ENCODE measurements at regions not wholly inside any gene's neighbourhood (a gene's known extent, or its start where the extent isn't known, plus 50 kb on each side); places are given as distances from the start of the nearest gene placed in this dataset.

DNA sequence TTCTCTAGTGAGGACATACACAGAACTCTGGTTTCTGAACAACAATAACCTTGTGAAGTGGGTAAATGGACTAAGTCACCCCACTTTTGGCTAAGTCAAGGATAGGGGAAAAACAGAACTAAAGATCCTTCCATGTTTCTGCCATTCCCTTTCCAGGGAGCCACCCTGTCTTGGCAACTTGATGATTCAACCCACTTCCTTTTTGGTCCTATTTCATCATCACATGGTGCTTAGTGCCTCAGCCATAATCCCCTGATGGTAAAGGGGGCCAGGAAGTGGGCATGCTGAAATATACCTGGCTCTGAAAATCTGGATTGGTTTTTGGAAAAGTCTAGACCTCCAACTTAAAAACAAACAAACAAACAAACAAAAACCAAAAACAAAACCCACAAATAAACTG lies 206.4 kb upstream of the FOXD3 start:
- DNase-seq (ENCODE audit: low spot score) = no peak

GRCh38 chr1:63119575-63120155 lies 202.7 kb upstream of the FOXD3 start:
- no peak for DNase-seq (ENCODE audit: low spot score)

DNA sequence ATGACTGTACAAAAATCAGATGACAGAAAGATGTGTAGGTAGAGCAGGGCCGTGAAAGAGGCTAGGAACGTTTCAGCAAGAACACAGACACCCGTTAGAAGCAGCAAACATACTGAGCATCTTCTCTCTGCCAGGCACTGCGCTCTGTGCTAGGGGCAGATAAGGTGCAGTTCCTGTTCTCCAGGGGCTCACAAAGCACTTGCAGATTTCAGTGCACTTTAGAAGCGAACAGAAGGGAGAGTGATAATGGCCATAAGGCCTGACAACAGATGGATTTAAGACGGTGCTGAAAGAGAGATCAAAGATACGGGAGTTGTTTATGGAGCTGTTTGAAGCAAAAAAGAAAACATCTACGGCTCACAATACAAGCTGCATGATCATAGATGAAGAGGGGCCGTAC lies 200.3 kb upstream of the FOXD3 start:
- DNase-seq (ENCODE audit: low spot score) = peak; percentile 10

- peak; percentile 79 for DNase-seq (ENCODE audit: low spot score)
These were observed 197.6 kb upstream of the FOXD3 start for GRCh38 chr1:63124666-63125191.

DNA sequence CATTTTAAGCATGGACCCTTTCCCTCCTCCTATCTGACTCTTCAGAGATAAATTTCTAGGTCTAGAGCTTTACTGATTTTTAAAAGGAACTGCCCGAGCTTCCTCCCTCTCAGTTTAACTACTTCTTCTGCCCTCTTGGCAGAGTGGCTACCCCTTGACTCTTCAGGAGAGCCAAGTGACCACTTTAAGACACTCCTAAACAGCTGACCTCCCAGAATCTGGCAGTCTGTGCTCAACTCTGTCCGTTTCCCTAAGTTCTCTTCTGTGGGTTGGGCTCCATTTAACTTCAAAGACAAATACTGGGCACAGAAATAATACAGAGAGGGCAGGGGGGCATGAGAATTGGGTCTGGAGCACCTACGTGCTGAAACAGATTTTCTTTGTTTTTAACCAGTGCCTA lies 196.3 kb upstream of the FOXD3 start:
- DNase-seq (ENCODE audit: low spot score) = no peak

- DNase-seq (ENCODE audit: low spot score) = no peak
These were observed 195.0 kb upstream of the FOXD3 start for GRCh38 chr1:63127376-63127775.

DNA sequence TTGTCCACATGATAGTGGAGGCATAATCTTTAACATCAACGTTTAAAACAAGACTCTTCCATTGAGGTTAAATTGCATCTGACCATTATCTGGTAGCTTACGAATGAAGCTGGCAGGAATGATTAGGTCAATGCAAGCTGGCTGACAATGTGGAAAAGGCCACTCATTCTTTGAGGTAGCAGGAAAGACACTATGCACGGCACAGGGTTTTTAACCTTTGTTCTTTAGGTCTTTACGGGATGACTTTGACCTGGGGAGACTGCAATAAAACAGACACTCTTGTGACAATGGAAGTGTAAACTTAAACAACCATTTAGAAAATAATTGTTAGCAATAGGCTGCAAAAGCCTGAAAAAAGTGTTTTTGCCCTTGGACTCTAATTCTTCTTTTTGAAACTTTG lies 193.8 kb upstream of the FOXD3 start:
- no peak for DNase-seq (ENCODE audit: low spot score)

DNA sequence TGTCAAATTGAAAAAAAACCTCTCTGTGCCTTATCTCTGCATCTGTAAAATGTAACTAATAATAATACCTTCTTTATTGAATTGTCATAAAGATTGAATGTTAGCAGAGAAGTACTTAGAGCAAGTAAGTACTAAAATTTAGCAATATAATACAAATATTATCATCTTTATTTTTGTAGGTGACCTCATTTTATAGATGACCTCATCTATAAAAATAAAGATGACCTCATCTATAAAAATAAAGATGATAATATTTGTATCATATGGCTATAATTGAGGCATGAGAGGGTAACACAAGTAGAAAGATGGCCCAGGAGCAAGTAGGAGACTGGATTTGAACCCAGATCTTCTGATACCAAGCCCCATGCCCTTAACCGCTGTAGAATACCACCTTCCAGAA lies 193.2 kb upstream of the FOXD3 start:
- DNase-seq (ENCODE audit: low spot score) = no peak

GRCh38 chr1:63129855-63130254 lies 192.5 kb upstream of the FOXD3 start:
- DNase-seq (ENCODE audit: low spot score) = no peak

GRCh38 chr1:63134501-63135173 lies 187.7 kb upstream of the FOXD3 start:
- DNase-seq (ENCODE audit: low spot score) = peak; percentile 20

DNA sequence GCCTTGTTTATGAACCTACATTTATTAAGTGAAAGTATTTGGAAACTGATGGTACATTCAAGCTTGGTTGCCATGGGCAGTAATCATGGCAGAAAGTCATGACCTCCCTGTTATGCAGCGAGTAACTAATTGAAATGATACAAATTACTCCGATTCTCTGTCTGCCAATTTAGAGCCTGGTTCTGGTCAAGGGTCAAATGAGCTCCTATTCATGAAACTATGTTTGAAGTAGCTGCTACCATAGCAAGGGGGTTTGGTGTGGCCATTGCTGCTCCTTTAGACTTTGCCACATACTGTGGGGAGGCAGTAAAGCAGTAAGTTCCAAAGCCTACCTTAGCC lies 187.2 kb upstream of the FOXD3 start:
- DNase-seq (ENCODE audit: low spot score) = peak; percentile 18

DNA sequence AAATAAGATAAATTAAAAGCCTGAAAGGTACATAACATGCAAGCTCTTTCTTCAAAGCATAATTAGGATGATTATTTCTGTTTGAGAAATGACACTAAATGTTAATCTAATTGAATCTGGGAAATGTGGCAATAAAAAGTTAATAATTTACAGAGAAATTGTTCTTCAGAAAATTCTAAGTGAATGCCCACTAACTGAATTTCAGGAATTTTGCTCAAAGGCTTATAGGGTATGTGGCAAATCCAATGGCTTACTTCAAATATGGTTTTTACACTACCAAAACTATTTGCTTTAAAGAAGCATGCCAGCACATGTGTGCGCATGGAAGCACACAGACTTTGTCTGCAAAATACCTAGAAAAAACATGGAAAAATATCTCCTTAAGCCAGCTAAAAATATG lies 186.6 kb upstream of the FOXD3 start:
- DNase-seq (ENCODE audit: low spot score) = no peak

GRCh38 chr1:63142001-63142400 lies 180.4 kb upstream of the FOXD3 start:
- peak; percentile 5 for DNase-seq (ENCODE audit: low spot score)

GRCh38 chr1:63143482-63143881 lies 178.9 kb upstream of the FOXD3 start:
- no peak for DNase-seq (ENCODE audit: low spot score)

GRCh38 chr1:63147783-63148182 lies 174.6 kb upstream of the FOXD3 start:
- no peak for DNase-seq (ENCODE audit: low spot score)

DNA sequence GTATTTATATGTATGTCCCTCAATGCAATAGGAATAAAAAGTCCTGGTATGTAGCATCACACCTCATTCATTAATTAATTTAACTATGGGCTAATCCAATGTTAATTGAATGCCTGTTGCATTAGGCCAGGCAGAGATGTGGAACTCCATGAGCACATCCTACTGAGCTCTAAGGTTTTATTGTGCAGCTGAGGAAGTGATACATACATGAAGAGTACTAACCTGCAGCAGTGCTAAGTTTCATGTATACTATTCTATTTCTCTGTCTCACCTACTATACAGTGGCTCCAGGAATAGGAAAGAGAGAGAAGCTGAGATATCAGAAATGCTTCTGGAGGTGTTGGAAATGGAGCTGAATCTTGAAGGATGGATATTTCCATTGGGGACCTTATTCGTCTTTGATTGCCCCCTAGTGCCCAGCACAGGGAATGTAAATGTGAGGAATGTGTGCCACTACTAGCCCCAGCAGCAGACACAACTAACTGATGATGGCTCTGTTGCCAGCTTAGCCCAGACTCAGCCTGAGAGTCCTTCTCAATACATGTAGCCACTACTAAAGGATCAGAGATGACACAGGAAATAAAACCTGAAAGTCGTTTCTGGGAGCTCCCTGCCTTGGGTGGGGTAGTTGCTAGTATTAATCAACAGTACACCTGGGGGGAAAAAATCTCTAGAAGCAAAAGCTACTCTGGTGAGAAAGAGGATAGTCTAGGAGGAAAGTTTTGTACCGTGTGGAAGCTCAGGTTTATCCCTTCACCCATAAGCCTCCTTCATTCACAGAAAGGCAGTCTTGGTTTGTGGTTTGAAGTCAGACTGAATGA lies 173.3 kb upstream of the FOXD3 start:
- DNase-seq (ENCODE audit: low spot score) = peak; percentile 77

DNA sequence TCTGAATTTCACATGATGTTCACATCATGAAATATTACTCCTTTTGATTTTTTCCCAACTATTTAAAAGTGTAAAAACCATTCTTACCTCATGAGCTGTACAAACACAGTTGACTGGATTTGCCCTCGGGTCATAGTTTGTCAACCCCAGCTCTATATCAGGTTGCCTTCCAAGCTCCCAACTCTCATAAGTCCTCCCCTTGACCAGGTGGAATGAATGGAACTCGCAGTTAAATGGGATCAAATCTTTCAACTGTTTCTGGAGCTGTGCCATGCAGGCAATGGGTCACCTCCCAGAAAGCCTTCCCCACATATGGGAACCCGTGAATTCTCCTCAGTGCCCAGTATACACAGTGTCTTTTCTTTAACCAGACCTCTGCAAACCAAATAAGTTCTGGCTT lies 169.8 kb upstream of the FOXD3 start:
- DNase-seq (ENCODE audit: low spot score) = no peak

GRCh38 chr1:63155437-63155836 lies 166.9 kb upstream of the FOXD3 start:
- no peak for DNase-seq (ENCODE audit: low spot score)

DNA sequence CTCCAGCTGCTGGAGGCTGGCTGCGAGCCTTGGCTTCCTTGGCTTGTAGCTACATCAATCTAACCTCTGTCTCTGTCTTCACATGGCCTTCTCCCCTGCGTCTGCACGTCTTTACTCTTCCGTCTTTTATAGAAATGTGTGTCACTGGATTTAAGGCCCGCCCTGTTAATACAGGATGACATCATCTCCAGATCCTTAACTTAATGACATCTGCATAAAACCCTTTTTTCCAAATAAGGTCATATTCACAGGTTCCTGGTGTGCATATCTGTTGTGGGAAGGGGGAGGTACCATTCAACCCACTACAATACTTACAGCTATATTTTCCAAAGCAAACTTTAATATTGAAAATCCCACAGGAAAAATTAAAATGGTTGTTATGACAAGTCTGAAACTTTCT lies 165.3 kb upstream of the FOXD3 start:
- DNase-seq (ENCODE audit: low spot score) = no peak

DNA sequence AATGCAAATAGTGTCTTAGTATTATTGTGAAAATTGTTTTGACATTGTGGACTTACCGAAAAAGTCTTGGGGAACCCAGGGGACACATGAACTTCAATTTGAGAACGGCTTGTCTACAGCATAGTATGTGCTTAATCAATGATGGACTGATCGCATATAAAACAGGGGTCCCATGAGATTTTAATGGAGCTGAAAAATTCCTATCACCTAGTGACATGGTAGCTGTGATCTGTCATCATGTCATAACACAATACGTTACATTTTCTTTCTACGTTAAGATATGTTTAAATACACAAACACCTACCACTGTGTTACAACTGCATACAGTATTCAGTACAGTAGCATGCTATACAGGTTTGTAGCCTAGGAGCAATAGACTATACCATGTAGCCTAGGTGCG lies 153.3 kb upstream of the FOXD3 start:
- DNase-seq (ENCODE audit: low spot score) = no peak

GRCh38 chr1:63173161-63173560 lies 149.2 kb upstream of the FOXD3 start:
- no peak for DNase-seq (ENCODE audit: low spot score)

GRCh38 chr1:63189677-63190076 lies 132.7 kb upstream of the FOXD3 start:
- DNase-seq (ENCODE audit: low spot score) = no peak

GRCh38 chr1:63190171-63190570 lies 132.2 kb upstream of the FOXD3 start:
- no peak for DNase-seq (ENCODE audit: low spot score)

All from Ammon's horn (tissue), 1 donor.